CD14-positive monocyte (primary cell): ENCODE measurements at regions not wholly inside any gene's neighbourhood (a gene's known extent, or its start where the extent isn't known, plus 50 kb on each side); places are given as distances from the start of the nearest gene placed in this dataset.

Experiments used
- DNase-seq, 3 donors: peaks; one replicate each; pipeline ENCODE4 v3.0.0-alpha.2; 2011 to 2022
- H2AFZ ChIP-seq: 2 replicates; pipeline ENCODE4 v1.6.0; 2012; ENCODE audit warnings: mild to moderate bottlenecking, low read depth, low read length, inconsistent platforms; ENCODE audit not compliant: insufficient read depth, poor library complexity, severe bottlenecking
- H3K27ac ChIP-seq, 2 donors: 1 replicate in 1 of 2; 2 replicates in 1 of 2; pipeline ENCODE4 v1.5.1; 2012 to 2013; ENCODE audit warnings: low read length in 2 of 2, control low read depth in 1 of 2, inconsistent platforms in 1 of 2, low read depth in 1 of 2, mild to moderate bottlenecking in 1 of 2
- H3K27me3 ChIP-seq, 2 donors: one replicate each; pipeline versions ENCODE4 v1.6.0 to v1.6.1; 2011 to 2013; ENCODE audit warnings: low read length in 2 of 2; ENCODE audit not compliant: control insufficient read depth in 2 of 2, insufficient read depth in 2 of 2
- H3K36me3 ChIP-seq, 2 donors: replicated peaks in 1 of 2; 1 replicate in 1 of 2; 2 replicates in 1 of 2; pipeline versions ENCODE4 v1.5.1 to v1.6.1; 2012 to 2013; ENCODE audit warnings: low read length in 2 of 2, control low read depth in 1 of 2, inconsistent platforms in 1 of 2, mild to moderate bottlenecking in 1 of 2; ENCODE audit not compliant: insufficient read depth in 2 of 2, control insufficient read depth in 1 of 2
- H3K4me1 ChIP-seq, 2 donors: 1 replicate in 1 of 2; 2 replicates in 1 of 2; pipeline versions ENCODE4 v1.5.1 to v1.6.1; 2012 to 2013; ENCODE audit warnings: low read length in 2 of 2, control low read depth in 1 of 2, inconsistent platforms in 1 of 2, mild to moderate bottlenecking in 1 of 2, moderate library complexity in 1 of 2; ENCODE audit not compliant: insufficient read depth in 2 of 2, control insufficient read depth in 1 of 2
- H3K4me2 ChIP-seq: replicated peaks from 2 replicates; pipeline ENCODE3; 2012; ENCODE audit warnings: low read length, moderate library complexity, mild to moderate bottlenecking; ENCODE audit not compliant: poor library complexity, severe bottlenecking; ENCODE audit errors: extremely low read depth
- H3K4me3 ChIP-seq, 3 experiments: fragments of 200-600 bp in 1 of 3; sonication (generic) in 1 of 3; replicated peaks in 1 of 3; 1 replicate in 2 of 3; 2 replicates in 1 of 3; pipeline ENCODE4 v1.5.1; 2011 to 2013; ENCODE audit warnings: low read length in 3 of 3, mild to moderate bottlenecking in 3 of 3, control low read depth in 2 of 3, low read depth in 2 of 3, inconsistent platforms in 1 of 3, moderate library complexity in 1 of 3
- H3K79me2 ChIP-seq: 2 replicates; pipeline ENCODE4 v1.6.0; 2012; ENCODE audit warnings: mild to moderate bottlenecking, control low read depth, inconsistent platforms, low read length, moderate library complexity; ENCODE audit not compliant: insufficient read depth
- H3K9ac ChIP-seq: 2 replicates; pipeline ENCODE4 v1.6.0; 2017; ENCODE audit warnings: low read length, mild to moderate bottlenecking; ENCODE audit not compliant: insufficient read depth, poor library complexity, severe bottlenecking
- H3K9me3 ChIP-seq, 2 donors: replicated peaks in 1 of 2; 1 replicate in 1 of 2; 2 replicates in 1 of 2; pipeline versions ENCODE4 v1.5.1 to v1.6.1; 2012 to 2013; ENCODE audit warnings: low read length in 2 of 2, control low read depth in 1 of 2; ENCODE audit not compliant: control insufficient read depth in 1 of 2, insufficient read depth in 1 of 2
- H4K20me1 ChIP-seq: 2 replicates; pipeline ENCODE4 v1.6.0; 2012; ENCODE audit warnings: mild to moderate bottlenecking, low read length, control low read depth, moderate library complexity; ENCODE audit not compliant: insufficient read depth
- H3K27ac Mint-ChIP-seq, 7 donors: one replicate each; pipeline ENCODE4 v1.8.0; 2020; ENCODE audit warnings: mild to moderate bottlenecking in 7 of 7, mixed read lengths in 7 of 7, moderate library complexity in 6 of 7, inconsistent platforms in 2 of 7
- H3K27me3 Mint-ChIP-seq, 3 donors: one replicate each; pipeline ENCODE4 v1.8.0; 2021 to 2022; ENCODE audit warnings: low read depth in 3 of 3, mild to moderate bottlenecking in 3 of 3, mixed read lengths in 3 of 3, moderate library complexity in 3 of 3, inconsistent platforms in 1 of 3
- H3K36me3 Mint-ChIP-seq, 2 donors: one replicate each; pipeline ENCODE4 v1.8.0; 2020; ENCODE audit warnings: mixed read lengths in 2 of 2, inconsistent platforms in 1 of 2, mild to moderate bottlenecking in 1 of 2
- H3K4me1 Mint-ChIP-seq: one replicate; pipeline ENCODE4 v1.8.0; 2020; ENCODE audit warnings: mild to moderate bottlenecking, mixed read lengths
- H3K4me3 Mint-ChIP-seq, 2 donors: one replicate each; pipeline ENCODE4 v1.8.0; 2020; ENCODE audit warnings: mild to moderate bottlenecking in 2 of 2, mixed read lengths in 2 of 2, moderate library complexity in 1 of 2
- H3K9me3 Mint-ChIP-seq, 7 donors: one replicate each; pipeline ENCODE4 v1.8.0; 2020 to 2022; ENCODE audit warnings: mixed read lengths in 7 of 7, mild to moderate bottlenecking in 6 of 7, moderate library complexity in 6 of 7, inconsistent platforms in 2 of 7
- WGBS: methylation state at CpG from one replicate; pipeline ENCODE4 v1.1.5; 2013; ENCODE audit warnings: missing lambda C conversion rate; ENCODE audit not compliant: insufficient coverage; 5-methylcytosine and 5-hydroxymethylcytosine counted together
- intact Hi-C, 2 donors: fragments of 100-400 bp; cut with micrococcal nuclease; formaldehyde crosslinking; loops; one replicate each; pipeline versions ENCODE4 v1.15.0 to v1.15.1; 2023
- TF ChIP-seq, protein P1 (sequence below): fragments of 200-600 bp; IDR thresholded peaks from one replicate; pipeline ENCODE4 v1.8.0; 2022; ENCODE audit warnings: antibody characterized with exemption, mild to moderate bottlenecking

DNA sequence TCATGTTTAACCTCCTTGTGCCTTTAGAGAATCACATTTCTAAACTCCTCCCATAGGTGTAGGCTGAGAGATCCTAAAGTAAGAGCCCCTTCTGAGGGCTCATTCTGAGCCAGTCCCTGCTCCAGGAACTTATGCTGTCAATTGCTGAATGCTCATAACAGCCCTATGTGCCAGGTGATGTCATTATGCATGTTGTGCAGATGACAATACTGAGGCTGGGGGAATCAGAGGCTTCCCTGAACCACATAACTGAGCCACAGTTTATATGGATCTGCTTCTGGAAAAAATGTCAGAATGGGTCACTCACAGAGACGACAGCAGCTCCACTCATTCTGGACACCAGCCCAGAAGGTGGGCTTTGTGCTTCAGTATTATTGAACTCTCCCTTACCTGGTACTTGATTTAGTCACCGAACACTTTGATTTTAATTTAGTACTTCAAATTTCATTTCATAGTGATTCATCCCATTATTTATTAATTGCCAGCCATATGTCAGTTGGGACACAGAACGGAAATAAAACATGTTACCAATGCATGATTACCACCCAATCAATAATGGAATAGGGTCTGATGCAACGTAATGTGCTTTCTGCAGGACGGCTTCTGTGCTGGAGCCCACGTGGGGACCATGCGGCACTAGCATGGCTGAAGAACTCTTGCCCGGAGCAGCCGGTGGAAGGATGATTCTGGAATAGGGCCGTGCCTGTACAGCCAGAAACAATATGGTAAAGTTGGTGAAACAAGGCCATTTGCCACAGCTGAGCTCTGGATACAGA lies 406.3 kb downstream of the IRX1 start:
- H3K36me3 Mint-ChIP-seq: no peaks in the 10 kb centered on the region
- no peak overlapping the region for H2AFZ ChIP-seq
- TF ChIP-seq, protein P1, sequence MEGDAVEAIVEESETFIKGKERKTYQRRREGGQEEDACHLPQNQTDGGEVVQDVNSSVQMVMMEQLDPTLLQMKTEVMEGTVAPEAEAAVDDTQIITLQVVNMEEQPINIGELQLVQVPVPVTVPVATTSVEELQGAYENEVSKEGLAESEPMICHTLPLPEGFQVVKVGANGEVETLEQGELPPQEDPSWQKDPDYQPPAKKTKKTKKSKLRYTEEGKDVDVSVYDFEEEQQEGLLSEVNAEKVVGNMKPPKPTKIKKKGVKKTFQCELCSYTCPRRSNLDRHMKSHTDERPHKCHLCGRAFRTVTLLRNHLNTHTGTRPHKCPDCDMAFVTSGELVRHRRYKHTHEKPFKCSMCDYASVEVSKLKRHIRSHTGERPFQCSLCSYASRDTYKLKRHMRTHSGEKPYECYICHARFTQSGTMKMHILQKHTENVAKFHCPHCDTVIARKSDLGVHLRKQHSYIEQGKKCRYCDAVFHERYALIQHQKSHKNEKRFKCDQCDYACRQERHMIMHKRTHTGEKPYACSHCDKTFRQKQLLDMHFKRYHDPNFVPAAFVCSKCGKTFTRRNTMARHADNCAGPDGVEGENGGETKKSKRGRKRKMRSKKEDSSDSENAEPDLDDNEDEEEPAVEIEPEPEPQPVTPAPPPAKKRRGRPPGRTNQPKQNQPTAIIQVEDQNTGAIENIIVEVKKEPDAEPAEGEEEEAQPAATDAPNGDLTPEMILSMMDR: no peak
- no peak overlapping the region for H3K27ac ChIP-seq
- H3K27me3 Mint-ChIP-seq: peaks cover 1 to 9% (median 4%) of the 10 kb centered on the region in 3 donors
- DNase-seq: no peak
- no peak overlapping the region for H3K4me2 ChIP-seq
- H4K20me1 ChIP-seq: no peaks in the 10 kb centered on the region
- no peak overlapping the region for H3K4me3 ChIP-seq
- intact Hi-C loops: no loop called here
- 69% methylated on average over 7 of the region's 10 CpGs for WGBS
- H3K4me1 ChIP-seq: no peaks in the 10 kb centered on the region
- H3K4me3 Mint-ChIP-seq: no peak overlapping the region
- no peaks in the 10 kb centered on the region for H3K36me3 ChIP-seq
- H3K9ac ChIP-seq: no peak overlapping the region
- H3K4me1 Mint-ChIP-seq: no peaks in the 10 kb centered on the region
- H3K27ac Mint-ChIP-seq: no peak overlapping the region
- H3K79me2 ChIP-seq: no peaks in the 10 kb centered on the region
- peaks cover 24 to 32% of the 10 kb centered on the region in 2 donors for H3K9me3 ChIP-seq
- H3K27me3 ChIP-seq: no peaks in the 10 kb centered on the region
- peaks cover 7 to 25% (median 9%) of the 10 kb centered on the region in 7 donors for H3K9me3 Mint-ChIP-seq

DNA sequence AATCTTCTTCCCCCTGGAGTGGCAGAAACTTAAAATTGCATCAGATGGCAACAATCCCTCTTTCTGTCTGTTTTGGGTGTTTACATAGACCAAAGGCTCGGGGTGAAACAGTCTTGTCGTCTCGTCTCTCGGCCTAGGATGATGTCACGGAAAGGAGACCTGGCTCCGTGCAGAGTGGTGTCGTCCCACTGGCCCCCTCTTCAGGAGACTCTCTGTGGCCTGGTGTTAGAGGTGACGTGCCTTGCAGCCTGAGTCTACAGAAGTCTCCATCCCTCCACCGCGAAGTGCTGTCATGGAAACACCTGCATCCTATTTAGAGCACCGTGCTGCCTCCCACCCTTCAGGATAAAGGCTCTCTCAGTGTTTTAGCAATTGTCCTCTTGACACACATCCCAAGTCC lies 409.7 kb downstream of the IRX1 start:
- 90% methylated on average over 11 of the region's 11 CpGs for WGBS
- H3K9me3 Mint-ChIP-seq: peaks cover 5 to 27% (median 13%) of the 10 kb centered on the region in 7 donors
- H3K27ac ChIP-seq: no peak overlapping the region
- no peaks in the 10 kb centered on the region for H3K79me2 ChIP-seq
- no peak overlapping the region for H3K9ac ChIP-seq
- no peak overlapping the region for H3K4me3 ChIP-seq
- H3K4me1 ChIP-seq: no peaks in the 10 kb centered on the region
- H4K20me1 ChIP-seq: no peaks in the 10 kb centered on the region
- intact Hi-C loops: no loop called here
- no peak overlapping the region for H3K27ac Mint-ChIP-seq
- no peaks in the 10 kb centered on the region for H3K27me3 ChIP-seq
- H3K27me3 Mint-ChIP-seq: peaks cover 1 to 7% (median 1%) of the 10 kb centered on the region in 3 donors
- H3K4me2 ChIP-seq: no peak overlapping the region
- H2AFZ ChIP-seq: no peak overlapping the region
- no peaks in the 10 kb centered on the region for H3K36me3 Mint-ChIP-seq
- H3K9me3 ChIP-seq: peaks cover 26 to 29% of the 10 kb centered on the region in 2 donors
- no peaks in the 10 kb centered on the region for H3K36me3 ChIP-seq
- no peak overlapping the region for H3K4me3 Mint-ChIP-seq
- TF ChIP-seq, protein P1: no peak
- H3K4me1 Mint-ChIP-seq: no peaks in the 10 kb centered on the region
- DNase-seq: no peak
